Stimulated activated CD4-positive, alpha-beta T cell treated with anti-CD3 and anti-CD28 coated beads, Interleukin-12 subunit alpha, Interleukin-12 subunit beta, amount 100 ng/mL, for 4 hours (primary cell): ENCODE measurements at regions not wholly inside any gene's neighbourhood (a gene's known extent, or its start where the extent isn't known, plus 50 kb on each side); places are given as distances from the start of the nearest gene placed in this dataset.
"Not testable (repeated sequence)": the region's sequence is repeated elsewhere in the genome, so short reads cannot be mapped to it uniquely, and the experiment has no call there.

Source experiments
- DNase-seq: peaks from one replicate; pipeline ENCODE4 v3.0.0-alpha.2; 2020

- DNase-seq: no peak
Observed at GRCh38 chr4:154983714-154984113, 202.6 kb downstream of the RBM46 start.

- DNase-seq: no peak
Observed at GRCh38 chr4:154984148-154984547, 203.1 kb downstream of the RBM46 start.

- no peak for DNase-seq
Observed at GRCh38 chr4:154984616-154985015, 203.5 kb downstream of the RBM46 start.

- no peak for DNase-seq
Observed at GRCh38 chr4:154985673-154986072, 204.6 kb downstream of the RBM46 start.

- DNase-seq: no peak
Observed at GRCh38 chr4:154988511-154988910, 207.4 kb downstream of the RBM46 start.

- no peak for DNase-seq
Observed at GRCh38 chr4:154989511-154989910, 208.4 kb downstream of the RBM46 start.

- DNase-seq: not testable (repeated sequence)
Observed at GRCh38 chr4:154997866-154998265, 210.6 kb upstream of the NPY2R start.

- no peak for DNase-seq
Observed at GRCh38 chr4:154998284-154998683, 210.2 kb upstream of the NPY2R start.

- no peak for DNase-seq
Observed at GRCh38 chr4:154998773-154999172, 209.7 kb upstream of the NPY2R start.

GRCh38 chr4:154999950-155000578, 208.4 kb upstream of the NPY2R start:
- no peak for DNase-seq

- no peak for DNase-seq
Observed at GRCh38 chr4:155001251-155001650, 207.2 kb upstream of the NPY2R start.

- no peak for DNase-seq
Observed at GRCh38 chr4:155005395-155006090, 202.9 kb upstream of the NPY2R start.

GRCh38 chr4:155007660-155008176, 200.7 kb upstream of the NPY2R start:
- no peak for DNase-seq

GRCh38 chr4:155008389-155008788, 200.0 kb upstream of the NPY2R start:
- no peak for DNase-seq

- DNase-seq: no peak
Observed at GRCh38 chr4:155009288-155009687, 199.1 kb upstream of the NPY2R start.

- DNase-seq: no peak
Observed at GRCh38 chr4:155010376-155010775, 198.1 kb upstream of the NPY2R start.

GRCh38 chr4:155011163-155011780, 197.2 kb upstream of the NPY2R start:
- DNase-seq: no peak

GRCh38 chr4:155012469-155012868, 196.0 kb upstream of the NPY2R start:
- no peak for DNase-seq

GRCh38 chr4:155017426-155017825, 191.0 kb upstream of the NPY2R start:
- DNase-seq: no peak

- no peak for DNase-seq
Observed at GRCh38 chr4:155025762-155026457, 182.5 kb upstream of the NPY2R start.

GRCh38 chr4:155026715-155027114, 181.7 kb upstream of the NPY2R start:
- no peak for DNase-seq

GRCh38 chr4:155032521-155033229, 175.8 kb upstream of the NPY2R start:
- no peak for DNase-seq

- no peak for DNase-seq
Observed at GRCh38 chr4:155033604-155034003, 174.8 kb upstream of the NPY2R start.
